IMR-90 (cell line): ENCODE measurements at regions not wholly inside any gene's neighbourhood (a gene's known extent, or its start where the extent isn't known, plus 50 kb on each side); places are given as distances from the start of the nearest gene placed in this dataset.

Source experiments
- ATAC-seq: fragments of 200-7000 bp; cut with Tn5 transposase; 2 replicates; pipeline ENCODE4 v1.9.1; 2020; ENCODE audit warnings: low read depth, mild to moderate bottlenecking, moderate library complexity
- BruUV-seq: library from RNA; stranded (reverse); fragments of 400-500 nt; replicated peaks from 2 replicates; lab custom pipeline; 2021; lab: Mats Ljungman, UMichigan
- CTCF ChIA-PET: fragments of 300-600 bp; formaldehyde crosslinking; extraction: SDS; loops from one replicate; lab custom pipeline; 2021; ENCODE audit warnings: antibody characterized with exemption; lab: Yijun Ruan, JAX
- POLR2A ChIA-PET: fragments of 300-600 bp; sonication (Branson Sonifier 250); formaldehyde crosslinking; loops from one replicate; lab custom pipeline; 2022; ENCODE audit warnings: antibody characterized with exemption; ENCODE audit not compliant: unreplicated experiment; lab: Charles Lee
- DNase-seq: peaks from one replicate; pipeline ENCODE4 v3.0.0; 2013
- H2AFZ ChIP-seq: replicated peaks from 2 replicates; pipeline ENCODE3; 2013; ENCODE audit warnings: low read length, mild to moderate bottlenecking; ENCODE audit not compliant: poor library complexity
- H2AK5ac ChIP-seq: 2 replicates; pipeline ENCODE4 v1.6.1; 2013; ENCODE audit warnings: low read depth, low read length, inconsistent platforms
- H2AK9ac ChIP-seq: replicated peaks from 2 replicates; pipeline ENCODE3; 2013; ENCODE audit warnings: mild to moderate bottlenecking, low read depth, low read length, moderate library complexity; ENCODE audit not compliant: poor library complexity
- H2BK120ac ChIP-seq: 2 replicates; pipeline ENCODE4 v1.6.1; 2013; ENCODE audit warnings: low read depth, low read length, inconsistent platforms
- H2BK15ac ChIP-seq: 3 replicates; pipeline ENCODE4 v1.6.1; 2013; ENCODE audit warnings: low read depth, low read length, inconsistent platforms
- H2BK20ac ChIP-seq: 2 replicates; pipeline ENCODE4 v1.6.1; 2013; ENCODE audit warnings: low read depth, mild to moderate bottlenecking, inconsistent platforms, low read length, moderate library complexity
- H2BK5ac ChIP-seq: 2 replicates; pipeline ENCODE4 v1.6.1; 2013; ENCODE audit warnings: mild to moderate bottlenecking, low read depth, low read length, inconsistent platforms; ENCODE audit not compliant: poor library complexity, severe bottlenecking
- H3K14ac ChIP-seq: replicated peaks from 2 replicates; pipeline ENCODE4 v1.6.1; 2013; ENCODE audit warnings: low read depth, low read length, inconsistent platforms
- H3K18ac ChIP-seq: 2 replicates; pipeline ENCODE4 v1.6.1; 2013; ENCODE audit warnings: low read depth, low read length, control low read depth
- H3K23ac ChIP-seq: 2 replicates; pipeline ENCODE4 v1.6.1; 2013; ENCODE audit warnings: low read depth, low read length, inconsistent platforms
- H3K27ac ChIP-seq: 2 replicates; pipeline ENCODE4 v1.5.1; 2013; ENCODE audit warnings: mild to moderate bottlenecking, control low read depth, low read length; ENCODE audit not compliant: insufficient read depth
- H3K27me3 ChIP-seq: 2 replicates; pipeline ENCODE4 v1.6.1; 2013; ENCODE audit warnings: low read length; ENCODE audit not compliant: control insufficient read depth, insufficient read depth
- H3K36me3 ChIP-seq: 2 replicates; pipeline ENCODE4 v1.6.1; 2013; ENCODE audit warnings: low read length, mixed read lengths; ENCODE audit not compliant: control insufficient read depth, insufficient read depth
- H3K4ac ChIP-seq: 2 replicates; pipeline ENCODE4 v1.6.1; 2013; ENCODE audit warnings: low read depth, low read length, inconsistent platforms
- H3K4me1 ChIP-seq: 2 replicates; pipeline ENCODE4 v1.6.1; 2013; ENCODE audit warnings: low read length, mixed read lengths; ENCODE audit not compliant: control insufficient read depth, insufficient read depth
- H3K4me2 ChIP-seq: 2 replicates; pipeline ENCODE4 v1.6.1; 2013; ENCODE audit warnings: low read depth, mild to moderate bottlenecking, control low read depth, low read length, moderate library complexity
- H3K4me3 ChIP-seq: 2 replicates; pipeline ENCODE4 v1.5.1; 2013; ENCODE audit warnings: low read depth, mild to moderate bottlenecking, control low read depth, low read length, moderate library complexity; ENCODE audit not compliant: insufficient read depth
- H3K56ac ChIP-seq: 2 replicates; pipeline ENCODE4 v1.6.1; 2013; ENCODE audit warnings: low read length, inconsistent platforms; ENCODE audit not compliant: insufficient read depth; ENCODE audit errors: extremely low read depth
- H3K79me1 ChIP-seq, 2 experiments: 2 replicates each; pipeline ENCODE4 v1.6.1; 2013; ENCODE audit warnings: low read length in 2 of 2, inconsistent platforms in 1 of 2, low read depth in 1 of 2
- H3K9ac ChIP-seq: 2 replicates; pipeline ENCODE4 v1.6.1; 2013; ENCODE audit warnings: low read depth, low read length, control low read depth
- H3K9me1 ChIP-seq: 2 replicates; pipeline ENCODE4 v1.6.1; 2013; ENCODE audit warnings: low read length, inconsistent platforms; ENCODE audit not compliant: insufficient read depth
- H3K9me3 ChIP-seq: 2 replicates; pipeline ENCODE4 v1.6.1; 2013; ENCODE audit warnings: low read length; ENCODE audit not compliant: control insufficient read depth, insufficient read depth
- H4K20me1 ChIP-seq: 2 replicates; pipeline ENCODE4 v1.6.1; 2013; ENCODE audit warnings: low read length, inconsistent platforms; ENCODE audit not compliant: insufficient read depth
- H4K5ac ChIP-seq: 2 replicates; pipeline ENCODE4 v1.6.1; 2013; ENCODE audit warnings: mild to moderate bottlenecking, low read depth, low read length, control low read depth
- H4K8ac ChIP-seq, 2 experiments: 2 replicates each; pipeline ENCODE4 v1.6.1; 2013; ENCODE audit warnings: low read depth in 2 of 2, low read length in 2 of 2, control low read depth in 1 of 2, inconsistent platforms in 1 of 2
- H4K91ac ChIP-seq: 2 replicates; pipeline ENCODE4 v1.6.1; 2013; ENCODE audit warnings: low read depth, low read length, inconsistent platforms; ENCODE audit not compliant: insufficient read depth
- BHLHE40 ChIP-seq: fragments of 150-350 bp; IDR thresholded peaks from 2 replicates; pipeline ENCODE4 v1.6.1; 2016; ENCODE audit warnings: mild to moderate bottlenecking, low read depth, low read length
- CEBPB ChIP-seq: IDR thresholded peaks from 2 replicates; pipeline ENCODE4 v1.6.1; 2012; ENCODE audit warnings: low read depth, low read length, improper control_type of control experiment
- CHD1 ChIP-seq: IDR thresholded peaks from 2 replicates; pipeline ENCODE4 v1.6.1; 2012; ENCODE audit warnings: low read depth, low read length, improper control_type of control experiment
- FOS ChIP-seq: fragments of 150-350 bp; IDR thresholded peaks from 2 replicates; pipeline ENCODE4 v1.6.1; 2016; ENCODE audit warnings: low read depth, low read length
- MAFK ChIP-seq: IDR thresholded peaks from 2 replicates; pipeline ENCODE4 v1.6.1; 2012; ENCODE audit warnings: low read depth, low read length, improper control_type of control experiment
- MAZ ChIP-seq: IDR thresholded peaks from 2 replicates; pipeline ENCODE4 v1.6.1; 2012; ENCODE audit warnings: low read depth, mild to moderate bottlenecking, low read length, improper control_type of control experiment, moderate library complexity, borderline replicate concordance
- MXI1 ChIP-seq: IDR thresholded peaks from 2 replicates; pipeline ENCODE4 v1.6.1; 2012; ENCODE audit warnings: low read depth, mild to moderate bottlenecking, low read length, moderate library complexity, borderline replicate concordance
- POLR2A ChIP-seq: IDR thresholded peaks from 2 replicates; pipeline ENCODE4 v1.6.1; 2012; ENCODE audit warnings: mild to moderate bottlenecking, low read depth, low read length
- RAD21 ChIP-seq: IDR thresholded peaks from 2 replicates; pipeline ENCODE4 v1.6.1; 2012; ENCODE audit warnings: low read length, improper control_type of control experiment
- RCOR1 ChIP-seq: IDR thresholded peaks from 2 replicates; pipeline ENCODE4 v1.6.1; 2012; ENCODE audit warnings: mild to moderate bottlenecking, low read length, improper control_type of control experiment; ENCODE audit not compliant: insufficient replicate concordance
- RFX5 ChIP-seq: IDR thresholded peaks from 2 replicates; pipeline ENCODE4 v1.8.0; 2012; ENCODE audit warnings: low read depth, mild to moderate bottlenecking, low read length, moderate library complexity
- SMC3 ChIP-seq: fragments of 150-350 bp; IDR thresholded peaks from 2 replicates; pipeline ENCODE4 v1.6.1; 2016; ENCODE audit warnings: low read depth, mild to moderate bottlenecking, antibody characterized with exemption, low read length, moderate library complexity
- WGBS, 2 experiments: methylation state at CpG; one replicate each; pipeline versions ENCODE4 v1.1.5 to v1.1.7; 2013; ENCODE audit warnings: missing lambda C conversion rate in 2 of 2; ENCODE audit not compliant: insufficient read length in 1 of 2; ENCODE audit errors: extremely low coverage in 2 of 2; 5-methylcytosine and 5-hydroxymethylcytosine counted together
- dilution Hi-C: fragments of 300-500 bp; cut with HindIII; formaldehyde crosslinking; loops from one replicate; pipeline ENCODE4 v1.14.3; 2018; ENCODE audit warnings: low sequenced_read_pairs; ENCODE audit not compliant: unreplicated experiment
- in situ Hi-C: fragments of 300-500 bp; cut with MboI; formaldehyde crosslinking; loops from 3 replicates; pipeline ENCODE4 v1.14.3; 2019; ENCODE audit warnings: low sequenced_read_pairs, inconsistent platforms, mixed read lengths
- intact Hi-C: fragments of 100-400 bp; cut with micrococcal nuclease; formaldehyde crosslinking; loops from 2 replicates; pipeline ENCODE4 v1.10.0; 2022
- TF ChIP-seq, protein P1 (sequence below): fragments of 150-350 bp; IDR thresholded peaks from 2 replicates; pipeline ENCODE4 v1.6.1; 2017; ENCODE audit warnings: mild to moderate bottlenecking, antibody characterized with exemption, low read length, low read depth
- TF ChIP-seq, protein P2 (sequence below): conservative IDR thresholded peaks from 2 replicates; pipeline ENCODE4 v1.5.1; 2012; ENCODE audit warnings: mild to moderate bottlenecking, low read depth, low read length, improper control_type of control experiment

- H3K56ac ChIP-seq: no peak overlapping the region
- no peak overlapping the region for H4K91ac ChIP-seq
- no peak overlapping the region for H2BK15ac ChIP-seq
- H4K5ac ChIP-seq: no peak overlapping the region
- no peak overlapping the region for H2AK9ac ChIP-seq
- no peak overlapping the region for H2AFZ ChIP-seq
- no TSS peak for BruUV-seq
- no peaks in the 10 kb centered on the region for H3K27me3 ChIP-seq
- no peak overlapping the region for H3K4ac ChIP-seq
- H2BK120ac ChIP-seq: no peak overlapping the region
- ATAC-seq (no peak), DNase-seq (no peak)
- H3K14ac ChIP-seq: no peak overlapping the region
- H3K4me3 ChIP-seq: no peak overlapping the region
- H3K27ac ChIP-seq: no peak overlapping the region
- H3K23ac ChIP-seq: no peak overlapping the region
- no peak overlapping the region for H2BK5ac ChIP-seq
- no peak overlapping the region for H2BK20ac ChIP-seq
- in situ Hi-C loops: no loop called here
- H3K18ac ChIP-seq: no peak overlapping the region
- WGBS, 2 experiments: no CpG with 5 or more reads among the region's 3 CpGs
- no peaks in the 10 kb centered on the region for H3K79me1 ChIP-seq
- dilution Hi-C loops: no loop called here
- no peak overlapping the region for H3K4me2 ChIP-seq
- H3K9me3 ChIP-seq: peaks cover 7% of the 10 kb centered on the region
- no peaks in the 10 kb centered on the region for H3K4me1 ChIP-seq
- no peak overlapping the region for H2AK5ac ChIP-seq
- TF ChIP-seq POLR2A (no peak), RCOR1 (no peak), MAFK (no peak), SMC3 (no peak), RFX5 (no peak), RAD21 (no peak), MXI1 (no peak), FOS (no peak), MAZ (no peak), CHD1 (no peak), CEBPB (no peak), BHLHE40 (no peak)
- TF ChIP-seq, protein P1, sequence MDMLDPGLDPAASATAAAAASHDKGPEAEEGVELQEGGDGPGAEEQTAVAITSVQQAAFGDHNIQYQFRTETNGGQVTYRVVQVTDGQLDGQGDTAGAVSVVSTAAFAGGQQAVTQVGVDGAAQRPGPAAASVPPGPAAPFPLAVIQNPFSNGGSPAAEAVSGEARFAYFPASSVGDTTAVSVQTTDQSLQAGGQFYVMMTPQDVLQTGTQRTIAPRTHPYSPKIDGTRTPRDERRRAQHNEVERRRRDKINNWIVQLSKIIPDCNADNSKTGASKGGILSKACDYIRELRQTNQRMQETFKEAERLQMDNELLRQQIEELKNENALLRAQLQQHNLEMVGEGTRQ: no peak
- TF ChIP-seq, protein P2, sequence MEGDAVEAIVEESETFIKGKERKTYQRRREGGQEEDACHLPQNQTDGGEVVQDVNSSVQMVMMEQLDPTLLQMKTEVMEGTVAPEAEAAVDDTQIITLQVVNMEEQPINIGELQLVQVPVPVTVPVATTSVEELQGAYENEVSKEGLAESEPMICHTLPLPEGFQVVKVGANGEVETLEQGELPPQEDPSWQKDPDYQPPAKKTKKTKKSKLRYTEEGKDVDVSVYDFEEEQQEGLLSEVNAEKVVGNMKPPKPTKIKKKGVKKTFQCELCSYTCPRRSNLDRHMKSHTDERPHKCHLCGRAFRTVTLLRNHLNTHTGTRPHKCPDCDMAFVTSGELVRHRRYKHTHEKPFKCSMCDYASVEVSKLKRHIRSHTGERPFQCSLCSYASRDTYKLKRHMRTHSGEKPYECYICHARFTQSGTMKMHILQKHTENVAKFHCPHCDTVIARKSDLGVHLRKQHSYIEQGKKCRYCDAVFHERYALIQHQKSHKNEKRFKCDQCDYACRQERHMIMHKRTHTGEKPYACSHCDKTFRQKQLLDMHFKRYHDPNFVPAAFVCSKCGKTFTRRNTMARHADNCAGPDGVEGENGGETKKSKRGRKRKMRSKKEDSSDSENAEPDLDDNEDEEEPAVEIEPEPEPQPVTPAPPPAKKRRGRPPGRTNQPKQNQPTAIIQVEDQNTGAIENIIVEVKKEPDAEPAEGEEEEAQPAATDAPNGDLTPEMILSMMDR: no peak
- POLR2A ChIA-PET: no interaction called here
- H4K8ac ChIP-seq: no peak overlapping the region
- CTCF ChIA-PET: no interaction called here
- no peak overlapping the region for H3K9ac ChIP-seq
- no peaks in the 10 kb centered on the region for H3K36me3 ChIP-seq
- intact Hi-C loops: no loop called here
- H4K20me1 ChIP-seq: no peaks in the 10 kb centered on the region
- no peaks in the 10 kb centered on the region for H3K9me1 ChIP-seq
Measured at GRCh38 chr9:106065136-106065535, 370.8 kb downstream of the TMEM38B start.
